ENCODE measurements at regions not wholly inside any gene's neighbourhood (a gene's known extent, or its start where the extent isn't known, plus 50 kb on each side); places are given as distances from the start of the nearest gene placed in this dataset.

GRCh38 chr6:134708079-134708478, 241.8 kb downstream of the ALDH8A1 start:
- no peak for DNase-seq (ENCODE audit: low read depth)

- no peak for DNase-seq (ENCODE audit: low read depth)
Observed at GRCh38 chr6:134707342-134708031, 242.4 kb downstream of the ALDH8A1 start.

- DNase-seq (ENCODE audit: low read depth): no peak
Observed at GRCh38 chr6:134706806-134707205, 243.1 kb downstream of the ALDH8A1 start.

GRCh38 chr6:134706153-134706552, 243.7 kb downstream of the ALDH8A1 start:
- no peak for DNase-seq (ENCODE audit: low read depth)

- no peak for DNase-seq (ENCODE audit: low read depth)
Observed at GRCh38 chr6:134703206-134703605, 246.7 kb downstream of the ALDH8A1 start.

- no peak for DNase-seq (ENCODE audit: low read depth)
Observed at GRCh38 chr6:134702279-134702678, 247.6 kb downstream of the ALDH8A1 start.

GRCh38 chr6:134701301-134701700, 248.6 kb downstream of the ALDH8A1 start:
- DNase-seq (ENCODE audit: low read depth): no peak

- DNase-seq (ENCODE audit: low read depth): no peak
Observed at GRCh38 chr6:134698228-134698627, 251.7 kb downstream of the ALDH8A1 start.

GRCh38 chr6:134692008-134692407, 257.9 kb downstream of the ALDH8A1 start:
- DNase-seq (ENCODE audit: low read depth): no peak

GRCh38 chr6:134691180-134691579, 258.7 kb downstream of the ALDH8A1 start:
- DNase-seq (ENCODE audit: low read depth): no peak

- DNase-seq (ENCODE audit: low read depth): no peak
Observed at GRCh38 chr6:134690048-134690447, 259.9 kb downstream of the ALDH8A1 start.

GRCh38 chr6:134689641-134690040, 260.3 kb downstream of the ALDH8A1 start:
- DNase-seq (ENCODE audit: low read depth): no peak

GRCh38 chr6:134689177-134689576, 260.7 kb downstream of the ALDH8A1 start:
- no peak for DNase-seq (ENCODE audit: low read depth)

GRCh38 chr6:134686071-134686470, 263.8 kb downstream of the ALDH8A1 start:
- no peak for DNase-seq (ENCODE audit: low read depth)

GRCh38 chr6:134684423-134684795, 265.5 kb downstream of the ALDH8A1 start:
- DNase-seq (ENCODE audit: low read depth): no peak

GRCh38 chr6:134683783-134684422, 266.0 kb downstream of the ALDH8A1 start:
- DNase-seq (ENCODE audit: low read depth): no peak

GRCh38 chr6:134680433-134680832, 269.5 kb downstream of the ALDH8A1 start:
- DNase-seq (ENCODE audit: low read depth): no peak

- DNase-seq (ENCODE audit: low read depth): no peak
Observed at GRCh38 chr6:134680021-134680420, 269.9 kb downstream of the ALDH8A1 start.

- no peak for DNase-seq (ENCODE audit: low read depth)
Observed at GRCh38 chr6:134678436-134678889, 271.4 kb downstream of the ALDH8A1 start.

- DNase-seq (ENCODE audit: low read depth): no peak
Observed at GRCh38 chr6:134676307-134677281, 273.3 kb downstream of the ALDH8A1 start.

GRCh38 chr6:134675110-134676054, 274.5 kb downstream of the ALDH8A1 start:
- DNase-seq (ENCODE audit: low read depth): no peak
